Activated CD4-positive, CD25-positive, alpha-beta regulatory T cell treated with anti-CD3 and anti-CD28 coated beads, Interleukin-2, amount 50 U/mL, for 72 hours (primary cell): ENCODE measurements at regions not wholly inside any gene's neighbourhood (a gene's known extent, or its start where the extent isn't known, plus 50 kb on each side); places are given as distances from the start of the nearest gene placed in this dataset.

Experiments used
- DNase-seq: peaks from one replicate; pipeline ENCODE4 v3.0.0; 2021

DNA sequence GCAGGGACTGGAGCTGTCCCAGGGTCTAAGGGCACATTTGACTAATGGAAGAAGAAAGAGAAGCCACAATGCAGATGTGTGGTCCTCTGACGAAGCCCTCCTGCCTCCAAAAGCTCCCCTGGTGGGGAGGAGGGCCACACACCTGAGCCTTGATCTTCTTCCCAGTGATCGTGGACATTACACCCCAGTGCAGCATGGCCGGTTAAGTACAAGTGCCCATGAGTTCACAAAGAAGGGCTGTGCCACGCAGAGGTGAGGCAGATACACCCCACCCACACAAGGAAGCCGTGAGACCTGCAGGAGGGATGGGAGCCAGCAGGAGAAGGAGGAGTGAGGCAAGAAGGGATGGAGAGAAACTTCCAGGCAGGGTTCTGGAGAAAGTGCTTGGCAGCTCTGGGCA is 199.0 kb upstream of the MVB12B start:
- DNase-seq = no peak

GRCh38 chr9:126128494-126129142 is 198.0 kb upstream of the MVB12B start:
- no peak for DNase-seq

- DNase-seq = no peak
These were observed 195.3 kb upstream of the MVB12B start for GRCh38 chr9:126131066-126132010.

DNA sequence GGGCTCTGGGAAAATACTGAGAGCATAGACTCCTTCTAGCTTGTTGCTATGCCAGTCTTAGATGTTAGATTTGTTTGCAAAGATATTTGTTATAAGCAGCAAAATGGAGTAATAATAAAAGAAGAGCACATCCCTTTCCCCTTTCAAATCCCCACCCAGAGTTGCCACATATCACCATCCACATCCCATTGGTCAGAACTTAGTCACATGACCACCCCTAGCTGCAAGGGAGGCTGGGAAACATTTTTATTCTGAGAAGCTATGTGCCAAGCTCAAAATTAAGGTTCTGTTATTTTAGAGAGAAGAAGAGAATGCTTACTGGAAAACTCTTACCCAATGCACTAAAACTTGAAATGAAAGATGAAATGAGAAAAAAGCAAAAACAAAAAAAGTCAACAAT is 193.9 kb upstream of the MVB12B start:
- no peak for DNase-seq

DNA sequence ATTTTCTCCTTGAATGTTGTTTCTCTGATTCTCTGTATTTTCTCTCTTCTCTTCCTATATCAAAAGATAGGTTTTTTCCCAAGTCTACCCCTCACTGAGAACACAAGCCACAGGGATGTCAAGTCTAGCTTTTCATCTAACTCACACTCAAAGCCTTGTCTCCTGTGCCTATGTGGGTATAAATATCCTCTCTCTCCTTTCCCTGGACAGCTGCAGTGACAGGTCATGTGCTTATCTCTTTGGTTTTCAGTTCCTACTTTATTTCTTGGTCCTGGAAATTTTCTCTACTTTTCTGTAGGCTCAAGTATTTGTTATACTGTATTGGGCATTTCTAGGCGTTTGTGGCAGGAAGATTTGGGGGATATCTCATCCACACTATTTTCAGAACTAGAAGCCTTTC is 182.4 kb upstream of the MVB12B start:
- DNase-seq = no peak

DNA sequence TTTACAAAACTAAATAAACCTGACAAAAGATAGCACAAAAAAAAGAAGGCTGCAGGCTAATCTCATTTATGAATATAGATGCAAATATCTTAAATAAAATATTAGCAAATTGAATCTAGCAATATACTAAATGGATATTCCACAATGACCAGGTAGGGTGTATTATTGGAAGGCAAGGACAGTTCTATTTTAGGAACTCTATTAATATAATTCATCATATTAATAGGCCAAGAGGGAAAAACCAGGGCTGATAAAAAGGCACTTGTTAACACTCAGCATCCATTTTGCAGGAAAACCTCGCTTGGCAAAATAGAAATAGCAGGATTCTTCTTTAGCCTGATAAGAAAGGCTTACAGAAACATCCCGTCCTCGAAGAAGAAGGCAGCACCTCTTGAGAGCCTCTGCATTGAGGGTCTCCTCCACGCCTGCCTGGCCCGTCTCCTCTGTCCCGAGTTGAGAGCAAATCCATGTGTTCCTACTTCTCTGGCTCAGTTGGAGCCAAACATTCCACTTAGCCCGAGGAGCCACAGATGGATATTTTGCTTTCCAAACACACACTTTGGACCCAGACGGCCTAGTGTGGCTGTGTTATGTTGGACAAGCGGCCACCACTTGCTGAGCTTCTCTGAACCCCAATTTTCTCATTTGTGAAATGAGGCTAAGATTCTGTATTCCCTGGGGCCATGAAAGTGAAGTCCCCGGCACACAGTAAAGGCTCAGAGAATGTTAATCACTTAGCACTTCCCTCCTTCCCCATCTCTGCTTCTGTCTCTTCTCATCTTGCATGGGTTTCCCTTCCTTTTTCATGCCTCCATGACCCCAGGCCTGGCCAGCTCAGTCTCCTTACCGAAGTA is 181.8 kb upstream of the MVB12B start:
- DNase-seq = no peak

DNA sequence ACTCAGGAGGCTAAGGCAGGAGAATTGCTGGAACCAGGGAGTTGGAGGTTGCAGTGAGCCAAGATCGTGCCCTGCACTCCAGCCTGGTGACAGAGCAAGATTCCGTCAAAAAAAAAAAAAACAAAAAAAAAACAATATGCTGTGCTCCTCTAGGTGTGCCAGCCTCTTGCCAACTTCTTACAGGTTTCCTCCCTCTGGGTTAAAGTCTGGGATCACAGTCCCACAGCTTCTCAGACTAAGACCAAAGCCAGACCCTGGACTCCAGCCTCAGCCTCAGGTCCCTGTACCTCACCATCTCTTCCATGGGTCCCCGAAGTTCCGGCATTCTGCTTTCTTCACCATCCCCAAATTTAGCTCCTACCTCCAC is 180.8 kb upstream of the MVB12B start:
- DNase-seq = no peak

DNA sequence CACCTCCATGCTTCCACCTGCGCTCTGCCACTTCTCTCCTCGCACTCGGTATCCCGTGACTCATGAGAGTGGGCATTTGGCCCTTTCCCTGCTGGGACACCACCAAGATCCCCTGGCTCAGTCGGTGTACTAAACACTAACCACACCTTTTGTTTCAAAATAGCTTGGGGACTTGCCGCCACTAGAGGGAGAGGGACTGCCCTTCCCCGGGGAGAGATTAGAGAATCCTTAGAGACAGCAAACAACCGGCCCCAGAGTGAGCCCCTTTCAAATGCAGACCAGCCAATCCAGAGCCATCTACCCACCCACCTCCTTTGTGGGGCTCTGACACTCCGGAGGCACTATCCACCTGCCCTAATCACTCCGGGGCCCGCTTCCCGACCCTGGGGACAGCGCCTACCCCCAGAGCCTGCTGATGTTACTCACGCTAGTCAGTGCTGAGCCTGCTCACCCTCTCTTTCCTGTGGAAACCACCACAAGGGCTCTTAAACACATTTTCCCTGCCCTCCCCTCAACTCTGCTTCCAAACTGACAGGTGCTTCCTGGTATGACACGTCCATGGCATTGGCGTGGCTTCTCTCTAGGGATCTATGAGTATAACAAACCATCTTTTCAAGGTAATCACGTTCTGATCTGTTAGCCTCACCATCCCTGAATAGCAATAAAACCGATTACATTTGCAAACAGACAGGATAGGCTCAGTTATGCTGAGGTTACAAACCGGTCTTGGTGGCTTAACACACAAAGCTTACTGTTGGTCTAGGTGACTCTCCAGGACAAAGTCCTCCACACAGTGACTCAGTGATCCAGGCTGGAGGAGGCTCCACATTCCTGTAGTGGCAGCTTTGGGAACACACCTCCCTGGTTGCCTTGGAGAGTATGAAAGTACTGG is 180.1 kb upstream of the MVB12B start:
- peak; percentile 27 for DNase-seq

- DNase-seq = no peak
These were observed 179.3 kb upstream of the MVB12B start for GRCh38 chr9:126147186-126147935.

DNA sequence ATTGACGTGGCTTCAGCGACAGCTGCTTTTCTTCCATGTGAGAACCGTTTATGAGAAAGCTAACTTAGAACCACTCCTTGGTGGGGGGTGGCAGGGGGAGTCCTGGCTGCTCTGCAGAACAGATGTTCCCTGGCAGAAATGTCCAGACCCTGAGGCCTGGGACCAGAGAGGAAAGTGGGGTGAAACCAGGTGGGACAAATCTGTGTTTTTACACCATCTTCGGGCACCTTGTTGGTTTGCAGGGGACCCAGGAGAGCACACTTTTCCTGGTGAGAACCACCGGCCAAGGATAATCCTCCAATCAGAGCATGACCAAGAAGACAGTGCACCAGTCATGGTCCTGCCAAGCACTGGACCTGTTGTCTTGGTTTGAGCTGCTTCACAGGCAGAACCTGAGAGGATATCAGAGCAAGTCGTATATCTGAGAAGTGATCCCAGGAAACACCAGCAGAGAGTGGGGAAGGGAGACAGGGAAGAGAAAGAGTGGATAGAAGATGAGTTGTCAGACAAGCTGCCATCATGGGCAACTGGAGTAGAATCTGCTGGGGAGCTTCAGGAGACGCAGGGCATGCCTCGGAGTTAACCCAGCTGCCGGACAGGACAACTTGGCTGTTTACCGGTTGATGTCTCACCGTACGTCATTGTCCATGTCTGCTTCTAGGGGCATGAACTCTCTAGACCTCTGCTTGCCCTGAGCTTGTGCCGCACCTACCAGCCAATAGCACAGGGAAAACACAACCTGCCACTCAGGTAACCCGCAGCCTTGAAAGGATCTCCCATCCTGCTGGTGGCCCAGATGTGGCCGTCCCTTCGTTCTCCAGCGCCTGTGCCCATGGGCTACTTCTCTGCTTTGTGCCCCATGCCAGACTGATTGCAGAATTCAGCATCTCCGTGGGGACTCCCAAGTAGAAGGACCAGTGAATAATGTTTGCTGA is 178.4 kb upstream of the MVB12B start:
- no peak for DNase-seq

DNA sequence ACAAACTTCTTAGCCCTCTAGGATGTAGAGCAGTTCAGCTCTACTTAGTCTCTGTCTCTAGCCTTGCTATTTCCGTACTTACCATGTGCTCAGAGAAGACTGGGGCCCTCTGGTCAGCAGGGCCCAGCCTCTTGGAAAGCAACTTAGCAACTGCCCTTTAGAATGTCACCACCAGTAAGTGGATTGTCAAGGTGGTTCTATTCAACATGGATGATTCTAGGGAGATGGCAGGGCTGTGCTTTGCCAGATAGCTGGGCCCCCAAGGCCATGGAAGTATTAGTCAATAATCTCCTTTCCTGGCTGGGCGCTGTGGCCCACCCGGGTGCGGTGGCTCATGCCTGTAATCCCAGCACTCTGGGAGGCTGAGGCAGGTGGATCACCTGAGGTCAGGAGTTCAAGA is 177.6 kb upstream of the MVB12B start:
- DNase-seq = no peak

DNA sequence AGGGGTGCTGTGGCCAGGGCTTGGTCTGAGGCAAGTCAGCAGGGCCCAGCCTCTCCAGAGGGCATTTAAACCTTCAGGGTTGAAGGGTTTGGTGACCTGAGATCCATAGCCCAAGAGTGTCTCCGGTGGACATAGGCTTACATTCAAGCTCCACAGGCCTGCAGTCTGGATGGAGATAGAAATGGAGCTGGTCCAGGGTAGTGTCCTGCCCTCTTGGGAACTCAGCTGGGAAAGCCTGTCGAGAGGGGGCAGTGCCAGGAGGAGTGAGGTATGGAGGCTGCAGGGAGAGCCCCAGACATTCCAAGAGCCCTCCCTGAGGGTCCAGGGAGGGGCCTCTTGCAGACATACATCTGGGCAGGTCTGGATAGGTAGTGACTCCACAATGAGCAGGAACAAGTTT is 177.0 kb upstream of the MVB12B start:
- DNase-seq = no peak

DNA sequence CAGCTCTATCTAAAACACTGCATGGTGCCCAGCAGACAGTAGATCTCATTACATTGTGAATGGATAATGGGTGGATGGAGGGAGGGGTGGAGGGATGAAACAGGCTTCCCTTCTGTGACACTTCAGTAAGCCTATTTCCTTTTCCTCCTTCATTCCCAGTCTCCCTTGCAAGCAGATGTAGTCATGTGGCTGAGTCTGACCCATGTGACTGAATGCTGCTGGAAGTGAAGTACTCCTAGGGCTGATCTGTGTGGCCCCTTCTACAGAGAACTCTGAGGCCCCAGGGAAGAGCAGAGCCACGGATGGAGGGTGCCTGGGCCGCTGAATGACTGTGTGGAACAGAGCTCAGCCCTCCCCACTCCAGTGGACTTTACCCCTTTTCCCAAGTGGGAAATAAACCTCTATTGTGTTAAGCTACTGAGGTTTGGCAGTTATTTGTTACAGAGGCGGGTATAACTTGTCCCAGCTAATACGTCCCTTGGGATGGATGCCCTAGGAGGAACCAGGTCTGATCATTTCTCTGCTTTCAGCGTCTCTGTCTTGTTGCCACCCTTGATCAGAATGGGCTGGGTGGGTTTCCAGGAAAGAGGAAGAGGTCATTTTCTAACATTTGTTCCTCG is 176.1 kb upstream of the MVB12B start:
- DNase-seq = no peak

- DNase-seq = no peak
These were observed 175.5 kb upstream of the MVB12B start for GRCh38 chr9:126151031-126151685.

GRCh38 chr9:126151686-126152134 is 174.9 kb upstream of the MVB12B start:
- DNase-seq = no peak

DNA sequence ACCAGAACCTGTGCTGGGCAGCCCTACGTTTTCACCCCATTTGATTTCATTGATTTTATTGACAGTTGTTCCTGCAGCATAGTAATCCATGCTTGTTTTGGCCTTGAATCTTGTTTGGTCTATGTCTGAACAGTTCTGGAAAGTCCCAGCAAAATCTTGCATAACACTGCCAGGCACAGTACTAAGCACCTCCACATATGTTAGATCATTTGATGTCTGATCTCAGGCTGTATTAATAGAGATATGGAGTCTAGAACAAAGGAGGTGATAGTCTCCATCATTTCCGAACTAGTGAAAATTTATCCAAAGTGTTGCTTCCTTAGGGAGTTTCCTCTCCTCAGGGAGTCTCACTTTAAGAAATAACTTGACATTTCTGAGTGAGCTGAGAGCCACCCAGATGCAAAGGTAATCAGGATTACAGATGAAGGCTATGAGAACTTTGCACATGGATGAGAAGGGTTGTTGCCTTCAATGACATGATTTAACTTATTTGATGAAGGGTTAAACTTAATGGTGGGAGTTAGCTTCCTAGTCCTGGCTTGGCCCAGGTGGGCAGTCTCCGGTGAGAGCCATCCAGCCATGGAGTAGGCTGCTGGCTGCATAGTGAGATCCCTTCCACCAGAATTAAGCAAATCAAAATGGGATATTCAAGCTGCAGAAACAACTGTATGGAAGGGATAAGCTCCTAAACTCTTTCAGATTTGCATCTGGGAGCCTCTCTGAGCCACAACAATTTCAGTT is 173.8 kb upstream of the MVB12B start:
- peak; percentile 21 for DNase-seq

DNA sequence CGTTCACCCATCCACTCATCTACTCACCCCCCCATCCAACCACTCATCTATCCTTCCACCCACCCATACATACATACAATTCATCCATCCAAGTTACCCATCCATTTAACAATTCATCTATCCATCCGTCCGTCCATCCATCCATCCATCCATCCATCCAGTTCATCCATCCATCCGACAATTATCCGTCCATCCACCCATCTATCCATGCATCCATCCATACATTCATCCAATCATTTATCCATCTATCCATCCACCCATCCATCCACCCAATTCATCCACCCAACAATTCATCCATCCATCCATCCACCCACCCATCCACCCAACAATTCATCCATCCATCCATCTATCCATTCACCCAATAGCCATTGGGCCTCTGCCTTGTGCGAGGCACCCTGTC is 173.2 kb upstream of the MVB12B start:
- no peak for DNase-seq

- no peak for DNase-seq
These were observed 172.3 kb upstream of the MVB12B start for GRCh38 chr9:126154182-126154827.
